LNCAP (cell line): ENCODE measurements at regions not wholly inside any gene's neighbourhood (a gene's known extent, or its start where the extent isn't known, plus 50 kb on each side); places are given as distances from the start of the nearest gene placed in this dataset.

Experiments
- CTCF ChIP-seq: fragments of 450-650 bp; IDR thresholded peaks from 2 replicates; pipeline ENCODE4 v1.5.1; 2017; ENCODE audit warnings: mild to moderate bottlenecking

GRCh38 chr2:207286106-207286505, 120.4 kb upstream of the KLF7 start:
- TF ChIP-seq CTCF, result no peak

GRCh38 chr2:207288628-207289027, 122.9 kb upstream of the KLF7 start:
- no peak for TF ChIP-seq CTCF

- TF ChIP-seq CTCF, result no peak
Observed at GRCh38 chr2:207289295-207290018, 123.7 kb upstream of the KLF7 start.

- no peak for TF ChIP-seq CTCF
Observed at GRCh38 chr2:207290833-207291624, 125.3 kb upstream of the KLF7 start.

- no peak for TF ChIP-seq CTCF
Observed at GRCh38 chr2:207291625-207292252, 126.0 kb upstream of the KLF7 start.

- TF ChIP-seq CTCF, result no peak
Observed at GRCh38 chr2:207296265-207296948, 130.7 kb upstream of the KLF7 start.

GRCh38 chr2:207300817-207301216, 135.1 kb upstream of the KLF7 start:
- no peak for TF ChIP-seq CTCF
